HCT116 (cell line): ENCODE measurements at regions not wholly inside any gene's neighbourhood (a gene's known extent, or its start where the extent isn't known, plus 50 kb on each side); places are given as distances from the start of the nearest gene placed in this dataset.

Source experiments
- ATAC-seq: fragments of 200-7000 bp; cut with Tn5 transposase; 2 replicates; pipeline ENCODE4 v1.9.1; 2020; ENCODE audit warnings: mild to moderate bottlenecking, moderate library complexity
- BruUV-seq: library from RNA; stranded (reverse); fragments of 400-500 nt; replicated peaks from 2 replicates; lab custom pipeline; 2021; lab: Mats Ljungman, UMichigan
- CTCF ChIA-PET: fragments of 300-600 bp; sonication (Branson Sonifier 250); formaldehyde crosslinking; loops from one replicate; lab custom pipeline; 2021; ENCODE audit warnings: antibody characterized with exemption; lab: Charles Lee
- POLR2A ChIA-PET: fragments of 300-600, 350-600 bp; sonication (Branson Sonifier 250); formaldehyde crosslinking; loops from one replicate; lab custom pipeline; 2021; ENCODE audit warnings: antibody characterized with exemption; lab: Charles Lee
- RAD21 ChIA-PET, 2 experiments: fragments of 300-600 bp; sonication (Branson Sonifier 250); formaldehyde crosslinking; loops; one replicate each; lab custom pipeline; 2023; ENCODE audit warnings: low total read pairs in 2 of 2; ENCODE audit not compliant: uncharacterized antibody in 2 of 2, unreplicated experiment in 2 of 2, low non-redundant PET in 1 of 2; lab: Charles Lee
- DNase-seq: peaks from one replicate; pipeline ENCODE4 v3.0.0-alpha.2; 2010; ENCODE audit warnings: low read depth, low spot score
- H2AFZ ChIP-seq: fragments of 200-600 bp; shearing (Covaris generic), sonication (generic); 2 replicates; pipeline ENCODE4 v1.6.1; 2017; ENCODE audit warnings: low read depth, mixed run types, mixed read lengths, antibody characterized with exemption, low read length; ENCODE audit not compliant: poor library complexity, severe bottlenecking
- H3K27ac ChIP-seq: 2 replicates; pipeline ENCODE4 v1.5.1; 2012; ENCODE audit warnings: low read depth, low read length
- H3K27me3 ChIP-seq: fragments of 200-600 bp; sonication (generic); 2 replicates; pipeline ENCODE4 v1.6.1; 2016; ENCODE audit warnings: mixed run types, low read length, mixed read lengths; ENCODE audit not compliant: insufficient read depth
- H3K36me3 ChIP-seq, 2 experiments: fragments of 200-500 bp in 1 of 2; fragments of 200-600 bp in 1 of 2; sonication (Bioruptor generic) in 1 of 2; sonication (generic) in 1 of 2; 2 replicates each; pipeline versions ENCODE4 v1.5.1 to v1.6.1; 2014 to 2016; ENCODE audit warnings: low read length in 2 of 2, inconsistent platforms in 1 of 2, mixed read lengths in 1 of 2, mixed run types in 1 of 2; ENCODE audit not compliant: insufficient read depth in 2 of 2, control insufficient read depth in 1 of 2
- H3K4me1 ChIP-seq, 2 experiments: fragments of 200-600 bp in 1 of 2; sonication (generic) in 1 of 2; 2 replicates each; pipeline versions ENCODE4 v1.5.1 to v1.6.1; 2012 to 2017; ENCODE audit warnings: low read length in 2 of 2, inconsistent platforms in 1 of 2, mild to moderate bottlenecking in 1 of 2, mixed read lengths in 1 of 2, mixed run types in 1 of 2, moderate library complexity in 1 of 2; ENCODE audit not compliant: insufficient read depth in 2 of 2, control insufficient read depth in 1 of 2
- H3K4me2 ChIP-seq: fragments of 200-600 bp; sonication (generic); 2 replicates; pipeline ENCODE4 v1.6.1; 2017; ENCODE audit warnings: mixed run types, low read length, mixed read lengths
- H3K4me3 ChIP-seq, 2 experiments: fragments of 200-600 bp in 1 of 2; sonication (generic) in 1 of 2; replicated peaks in 1 of 2; 2 replicates each; pipeline ENCODE4 v1.5.1; 2011 to 2016; ENCODE audit warnings: low read length in 2 of 2, control low read depth in 1 of 2, low read depth in 1 of 2, mild to moderate bottlenecking in 1 of 2, mixed read lengths in 1 of 2, mixed run types in 1 of 2
- H3K79me2 ChIP-seq: fragments of 200-600 bp; sonication (generic); 2 replicates; pipeline ENCODE4 v1.6.1; 2017; ENCODE audit warnings: mild to moderate bottlenecking, mixed run types, low read length, moderate library complexity, mixed read lengths; ENCODE audit not compliant: insufficient read depth
- H3K9ac ChIP-seq: fragments of 200-600 bp; sonication (generic); 2 replicates; pipeline ENCODE4 v1.6.1; 2016; ENCODE audit warnings: low read length, mixed read lengths
- H3K9me2 ChIP-seq: fragments of 200-600 bp; sonication (generic), shearing (Covaris generic); 2 replicates; pipeline ENCODE4 v1.6.1; 2017; ENCODE audit warnings: mixed run types, mild to moderate bottlenecking, moderate library complexity; ENCODE audit not compliant: insufficient read depth
- H3K9me3 ChIP-seq, 2 experiments: fragments of 200-500 bp in 1 of 2; fragments of 200-600 bp in 1 of 2; sonication (Bioruptor generic) in 1 of 2; sonication (generic) in 1 of 2; 2 replicates each; pipeline ENCODE4 v1.6.1; 2014 to 2017; ENCODE audit warnings: low read length in 2 of 2, mixed read lengths in 2 of 2, inconsistent platforms in 1 of 2, low read depth in 1 of 2, mild to moderate bottlenecking in 1 of 2, mixed run types in 1 of 2, moderate library complexity in 1 of 2; ENCODE audit not compliant: control insufficient read depth in 1 of 2, insufficient read depth in 1 of 2
- H4K20me1 ChIP-seq: fragments of 200-600 bp; sonication (generic), shearing (Covaris generic); 2 replicates; pipeline ENCODE4 v1.6.1; 2017; ENCODE audit warnings: mixed run types, mild to moderate bottlenecking, moderate library complexity; ENCODE audit not compliant: insufficient read depth
- ATF3 ChIP-seq: IDR thresholded peaks from 2 replicates; pipeline ENCODE4 v1.6.1; 2012
- EGR1 ChIP-seq: IDR thresholded peaks from 2 replicates; pipeline ENCODE4 v1.6.1; 2012; ENCODE audit warnings: low read depth
- JUND ChIP-seq: IDR thresholded peaks from 2 replicates; pipeline ENCODE4 v1.6.1; 2012
- REST ChIP-seq: IDR thresholded peaks from 2 replicates; pipeline ENCODE4 v1.6.1; 2012; ENCODE audit warnings: low read depth
- TCF7L2 ChIP-seq: IDR thresholded peaks from 2 replicates; pipeline ENCODE4 v1.7.0; 2011; ENCODE audit warnings: borderline replicate concordance, inconsistent platforms; ENCODE audit not compliant: insufficient read depth, insufficient read length; ENCODE audit errors: extremely low read depth
- YY1 ChIP-seq: IDR thresholded peaks from 2 replicates; pipeline ENCODE4 v1.6.1; 2011; ENCODE audit warnings: low read length, low read depth, moderate library complexity, mild to moderate bottlenecking; ENCODE audit not compliant: insufficient replicate concordance; ENCODE audit errors: extremely low read depth
- ZBTB33 ChIP-seq: IDR thresholded peaks from 2 replicates; pipeline ENCODE4 v1.6.1; 2011; ENCODE audit warnings: mild to moderate bottlenecking, low read length, moderate library complexity; ENCODE audit not compliant: insufficient replicate concordance; ENCODE audit errors: extremely low read depth
- ZFX ChIP-seq: fragments of 450-650 bp; IDR thresholded peaks from 2 replicates; pipeline ENCODE4 v1.6.1; 2017
- ZNF274 ChIP-seq: fragments of 200-500 bp; sonication (Bioruptor generic); IDR thresholded peaks from 2 replicates; pipeline ENCODE4 v1.6.1; 2014; ENCODE audit warnings: mild to moderate bottlenecking, low read depth, low read length, inconsistent platforms
- intact Hi-C: fragments of 100-400 bp; cut with micrococcal nuclease; formaldehyde crosslinking; loops from 2 replicates; pipeline ENCODE4 v1.10.0; 2022
- TF ChIP-seq, protein P1 (sequence below): IDR thresholded peaks from 2 replicates; pipeline ENCODE4 v1.6.1; 2012
- TF ChIP-seq, protein P2 (sequence below), 3 experiments: fragments of 200-600 bp in 1 of 3; sonication (generic) in 1 of 3; IDR thresholded peaks in 2 of 3; conservative IDR thresholded peaks in 1 of 3; 2 replicates each; pipeline ENCODE4 v1.5.1; 2012 to 2017; ENCODE audit warnings: low read depth in 2 of 3, low read length in 2 of 3, antibody characterized with exemption in 1 of 3, borderline replicate concordance in 1 of 3, control low read depth in 1 of 3, mild to moderate bottlenecking in 1 of 3, mixed read lengths in 1 of 3, mixed run types in 1 of 3, moderate library complexity in 1 of 3; ENCODE audit not compliant: insufficient read depth in 1 of 3

- TF ChIP-seq REST (no peak), YY1 (no peak), ATF3 (no peak), ZFX (no peak)
- TF ChIP-seq, protein P1, sequence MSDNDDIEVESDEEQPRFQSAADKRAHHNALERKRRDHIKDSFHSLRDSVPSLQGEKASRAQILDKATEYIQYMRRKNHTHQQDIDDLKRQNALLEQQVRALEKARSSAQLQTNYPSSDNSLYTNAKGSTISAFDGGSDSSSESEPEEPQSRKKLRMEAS: no peak
- TF ChIP-seq, all 23 proteins: peak for 0
Measured at GRCh38 chr11:91703042-91703441, 521.6 kb upstream of the FAT3 start (continued).

DNA sequence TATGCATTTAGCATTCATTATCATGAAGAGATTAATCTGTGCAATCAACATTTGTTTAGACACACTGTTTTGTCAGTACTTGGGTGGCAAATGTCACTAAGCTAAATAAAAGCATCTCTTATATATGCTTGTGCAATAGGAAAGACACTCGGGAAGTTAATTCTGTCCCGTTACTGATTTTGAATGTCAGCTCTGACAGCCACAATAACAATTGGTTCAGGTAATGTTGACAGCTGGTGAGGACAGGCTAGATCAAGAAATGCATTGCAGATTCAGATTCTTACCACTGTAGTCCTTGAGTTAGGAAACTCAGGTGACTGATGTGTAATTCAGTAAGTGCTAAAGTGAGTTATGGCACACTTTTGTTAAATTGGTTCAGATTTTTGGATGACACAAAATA, 523.8 kb upstream of the FAT3 start:
- ChIA-PET RAD21 (no interaction called here), CTCF (no interaction called here), POLR2A (no interaction called here)
- H3K4me2 ChIP-seq: no peak overlapping the region
- H4K20me1 ChIP-seq: no peaks in the 10 kb centered on the region
- no peaks in the 10 kb centered on the region for H3K27me3 ChIP-seq
- no peak overlapping the region for H3K4me3 ChIP-seq
- no peak overlapping the region for H3K27ac ChIP-seq
- no peaks in the 10 kb centered on the region for H3K36me3 ChIP-seq
- no peak overlapping the region for H2AFZ ChIP-seq
- ATAC-seq (no peak), DNase-seq (no peak)
- H3K4me1 ChIP-seq: no peaks in the 10 kb centered on the region
- no peak overlapping the region for H3K9ac ChIP-seq
- intact Hi-C loops: no loop called here
- H3K79me2 ChIP-seq: no peaks in the 10 kb centered on the region
- peaks cover 10 to 11% of the 10 kb centered on the region in 2 experiments; a peak in 2 of 4 replicates for H3K9me3 ChIP-seq
- no TSS peak for BruUV-seq
- H3K9me2 ChIP-seq: no peaks in the 10 kb centered on the region
- no peak for TF ChIP-seq JUND
- no peak for TF ChIP-seq REST
- TF ChIP-seq, protein P1: no peak
- TF ChIP-seq TCF7L2: no peak
- TF ChIP-seq ZBTB33: no peak
- TF ChIP-seq EGR1: no peak
- TF ChIP-seq, protein P2, sequence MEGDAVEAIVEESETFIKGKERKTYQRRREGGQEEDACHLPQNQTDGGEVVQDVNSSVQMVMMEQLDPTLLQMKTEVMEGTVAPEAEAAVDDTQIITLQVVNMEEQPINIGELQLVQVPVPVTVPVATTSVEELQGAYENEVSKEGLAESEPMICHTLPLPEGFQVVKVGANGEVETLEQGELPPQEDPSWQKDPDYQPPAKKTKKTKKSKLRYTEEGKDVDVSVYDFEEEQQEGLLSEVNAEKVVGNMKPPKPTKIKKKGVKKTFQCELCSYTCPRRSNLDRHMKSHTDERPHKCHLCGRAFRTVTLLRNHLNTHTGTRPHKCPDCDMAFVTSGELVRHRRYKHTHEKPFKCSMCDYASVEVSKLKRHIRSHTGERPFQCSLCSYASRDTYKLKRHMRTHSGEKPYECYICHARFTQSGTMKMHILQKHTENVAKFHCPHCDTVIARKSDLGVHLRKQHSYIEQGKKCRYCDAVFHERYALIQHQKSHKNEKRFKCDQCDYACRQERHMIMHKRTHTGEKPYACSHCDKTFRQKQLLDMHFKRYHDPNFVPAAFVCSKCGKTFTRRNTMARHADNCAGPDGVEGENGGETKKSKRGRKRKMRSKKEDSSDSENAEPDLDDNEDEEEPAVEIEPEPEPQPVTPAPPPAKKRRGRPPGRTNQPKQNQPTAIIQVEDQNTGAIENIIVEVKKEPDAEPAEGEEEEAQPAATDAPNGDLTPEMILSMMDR (IDR thresholded peaks at IDR 0.05 in 2 of 3, conservative IDR thresholded peaks at IDR 0.05 in 1 of 3; ENCODE audit: borderline replicate concordance in 1 of 3, insufficient read depth in 1 of 3, low read depth in 2 of 3, low read length in 2 of 3): no peak
- no peak for TF ChIP-seq ZNF274
